ENCODE measurements at regions not wholly inside any gene's neighbourhood (a gene's known extent, or its start where the extent isn't known, plus 50 kb on each side); places are given as distances from the start of the nearest gene placed in this dataset.

DNA sequence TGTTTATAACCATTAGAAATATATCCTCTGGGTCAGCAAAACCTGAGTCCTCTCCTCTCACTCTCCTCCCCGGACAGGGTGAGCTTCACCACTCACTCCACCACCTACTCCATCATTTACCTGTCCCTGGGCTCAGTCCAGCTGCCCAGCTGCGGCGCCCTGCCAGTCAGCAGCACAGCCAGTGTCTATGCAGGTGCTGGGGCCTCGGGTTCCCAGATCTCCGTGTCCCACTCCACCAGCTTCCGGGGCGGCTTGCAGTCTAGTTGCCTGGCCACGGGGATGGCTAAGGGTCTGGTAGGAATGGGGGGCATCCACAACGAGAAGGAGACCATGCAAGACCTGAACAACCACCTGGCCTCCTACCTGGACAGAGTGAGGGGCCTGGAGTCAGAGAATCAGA lies 662.2 kb upstream of the ACTRT1 start:
- TF ChIP-seq, protein P1, sequence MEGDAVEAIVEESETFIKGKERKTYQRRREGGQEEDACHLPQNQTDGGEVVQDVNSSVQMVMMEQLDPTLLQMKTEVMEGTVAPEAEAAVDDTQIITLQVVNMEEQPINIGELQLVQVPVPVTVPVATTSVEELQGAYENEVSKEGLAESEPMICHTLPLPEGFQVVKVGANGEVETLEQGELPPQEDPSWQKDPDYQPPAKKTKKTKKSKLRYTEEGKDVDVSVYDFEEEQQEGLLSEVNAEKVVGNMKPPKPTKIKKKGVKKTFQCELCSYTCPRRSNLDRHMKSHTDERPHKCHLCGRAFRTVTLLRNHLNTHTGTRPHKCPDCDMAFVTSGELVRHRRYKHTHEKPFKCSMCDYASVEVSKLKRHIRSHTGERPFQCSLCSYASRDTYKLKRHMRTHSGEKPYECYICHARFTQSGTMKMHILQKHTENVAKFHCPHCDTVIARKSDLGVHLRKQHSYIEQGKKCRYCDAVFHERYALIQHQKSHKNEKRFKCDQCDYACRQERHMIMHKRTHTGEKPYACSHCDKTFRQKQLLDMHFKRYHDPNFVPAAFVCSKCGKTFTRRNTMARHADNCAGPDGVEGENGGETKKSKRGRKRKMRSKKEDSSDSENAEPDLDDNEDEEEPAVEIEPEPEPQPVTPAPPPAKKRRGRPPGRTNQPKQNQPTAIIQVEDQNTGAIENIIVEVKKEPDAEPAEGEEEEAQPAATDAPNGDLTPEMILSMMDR (IDR thresholded peaks at IDR 0.05; ENCODE audit: low read length) = no peak
- no peak for TF ChIP-seq EZH2 (optimal IDR thresholded peaks at IDR 0.05; ENCODE audit: low read depth, low read length)
- TF ChIP-seq EZH2phosphoT487 (IDR thresholded peaks at IDR 0.05; ENCODE audit: low read length) = no peak
